H1 (cell line): ENCODE measurements at regions not wholly inside any gene's neighbourhood (a gene's known extent, or its start where the extent isn't known, plus 50 kb on each side); places are given as distances from the start of the nearest gene placed in this dataset.

Source experiments
- CTCF ChIA-PET: fragments of 300-600 bp; sonication (Branson Sonifier 250); formaldehyde crosslinking; loops from one replicate; lab custom pipeline; 2021; ENCODE audit not compliant: partially characterized antibody; lab: Charles Lee
- POLR2A ChIA-PET: fragments of 300-600 bp; sonication (Branson Sonifier 250); formaldehyde crosslinking; loops from one replicate; lab custom pipeline; 2021; ENCODE audit warnings: inconsistent platforms; ENCODE audit not compliant: partially characterized antibody; lab: Charles Lee
- DNase-seq, 2 experiments: peaks; one replicate each; pipeline versions ENCODE4 v3.0.0 to v3.0.0-alpha.2; 2010 to 2022; ENCODE audit warnings: low spot score in 2 of 2, low read depth in 1 of 2, mixed read lengths in 1 of 2
- FAIRE-seq: peaks from 2 replicates; lab custom pipeline; 2011; peaks lifted over from hg19 to GRCh38; lab: Jason Lieb, UNC
- H2AFZ ChIP-seq: 2 replicates; pipeline ENCODE4 v1.8.1; 2012; ENCODE audit warnings: low read length, inconsistent platforms
- H2AK5ac ChIP-seq: 2 replicates; pipeline ENCODE4 v1.6.1; 2013; ENCODE audit warnings: low read depth, low read length
- H2BK120ac ChIP-seq: replicated peaks from 2 replicates; pipeline ENCODE3; 2013; ENCODE audit warnings: low read depth, low read length, inconsistent platforms
- H2BK12ac ChIP-seq: 2 replicates; pipeline ENCODE4 v1.6.1; 2013; ENCODE audit warnings: low read depth, low read length
- H2BK15ac ChIP-seq: 2 replicates; pipeline ENCODE4 v1.6.1; 2013; ENCODE audit warnings: low read length
- H2BK20ac ChIP-seq: 2 replicates; pipeline ENCODE4 v1.6.1; 2013; ENCODE audit warnings: low read length
- H2BK5ac ChIP-seq: 2 replicates; pipeline ENCODE4 v1.6.1; 2013; ENCODE audit warnings: low read depth, low read length
- H3K14ac ChIP-seq: 2 replicates; pipeline ENCODE4 v1.6.1; 2013; ENCODE audit warnings: inconsistent platforms; ENCODE audit not compliant: insufficient read length
- H3K18ac ChIP-seq: 2 replicates; pipeline ENCODE4 v1.6.1; 2013; ENCODE audit warnings: low read length; ENCODE audit errors: extremely low read depth
- H3K23ac ChIP-seq: 2 replicates; pipeline ENCODE4 v1.6.1; 2013; ENCODE audit warnings: inconsistent platforms; ENCODE audit not compliant: insufficient read length
- H3K23me2 ChIP-seq: 2 replicates; pipeline ENCODE4 v1.6.1; 2013; ENCODE audit warnings: low read depth, low read length
- H3K27ac ChIP-seq: 2 replicates; pipeline ENCODE4 v1.6.1; 2011; ENCODE audit warnings: low read depth, low read length, inconsistent platforms
- H3K27me3 ChIP-seq, 4 experiments: replicated peaks in 1 of 4; 1 replicate in 1 of 4; 2 replicates in 3 of 4; pipeline versions ENCODE4 v1.6.1 to v1.8.1; 2011 to 2013; ENCODE audit warnings: low read length in 3 of 4, mild to moderate bottlenecking in 3 of 4, inconsistent platforms in 2 of 4, mixed read lengths in 2 of 4, moderate library complexity in 1 of 4; ENCODE audit not compliant: control insufficient read depth in 3 of 4, insufficient read depth in 3 of 4; ENCODE audit errors: extremely low read depth in 1 of 4
- H3K36me3 ChIP-seq, 4 experiments: 2 replicates each; pipeline versions ENCODE4 v1.6.1 to v1.8.1; 2011 to 2013; ENCODE audit warnings: mild to moderate bottlenecking in 4 of 4, low read length in 3 of 4, moderate library complexity in 2 of 4, control low read depth in 1 of 4, inconsistent platforms in 1 of 4; ENCODE audit not compliant: insufficient read depth in 4 of 4, control insufficient read depth in 2 of 4
- H3K4ac ChIP-seq: replicated peaks from 2 replicates; pipeline ENCODE3; 2013; ENCODE audit warnings: low read length, low read depth, mixed read lengths, inconsistent platforms; ENCODE audit not compliant: insufficient read length
- H3K4me1 ChIP-seq, 4 experiments: replicated peaks in 1 of 4; 1 replicate in 1 of 4; 2 replicates in 3 of 4; pipeline versions ENCODE4 v1.6.1 to v1.8.1; 2011 to 2013; ENCODE audit warnings: low read length in 3 of 4, inconsistent platforms in 2 of 4, mixed read lengths in 1 of 4; ENCODE audit not compliant: insufficient read depth in 4 of 4, control insufficient read depth in 3 of 4
- H3K4me2 ChIP-seq, 2 experiments: 2 replicates each; pipeline versions ENCODE4 v1.6.1 to v1.8.1; 2011 to 2013; ENCODE audit warnings: low read depth in 2 of 2, low read length in 2 of 2, control low read depth in 1 of 2, inconsistent platforms in 1 of 2, mild to moderate bottlenecking in 1 of 2; ENCODE audit not compliant: insufficient read depth in 1 of 2
- H3K4me3 ChIP-seq, 4 experiments: fragments of 200-600, 300-600 bp in 1 of 4; sonication (generic), shearing (Covaris generic), sonication (Bioruptor Twin) in 1 of 4; 2 replicates each; pipeline versions ENCODE4 v1.5.1 to v1.8.1; 2011 to 2016; ENCODE audit warnings: low read length in 4 of 4, low read depth in 3 of 4, control low read depth in 2 of 4, inconsistent platforms in 2 of 4, mild to moderate bottlenecking in 2 of 4, mixed read lengths in 1 of 4, moderate library complexity in 1 of 4; ENCODE audit not compliant: insufficient read depth in 2 of 4; ENCODE audit errors: extremely low read depth in 1 of 4
- H3K56ac ChIP-seq: replicated peaks from 2 replicates; pipeline ENCODE3; 2013; ENCODE audit warnings: low read depth, mild to moderate bottlenecking, mixed read lengths, low read length, inconsistent platforms; ENCODE audit not compliant: insufficient read length
- H3K79me1 ChIP-seq: 2 replicates; pipeline ENCODE4 v1.6.1; 2013; ENCODE audit warnings: low read depth, low read length, control low read depth
- H3K79me2 ChIP-seq, 2 experiments: 2 replicates each; pipeline versions ENCODE4 v1.6.1 to v1.8.1; 2012 to 2013; ENCODE audit warnings: low read length in 2 of 2, mild to moderate bottlenecking in 2 of 2, inconsistent platforms in 1 of 2; ENCODE audit not compliant: insufficient read depth in 2 of 2, control insufficient read depth in 1 of 2
- H3K9ac ChIP-seq, 4 experiments: replicated peaks in 1 of 4; 1 replicate in 1 of 4; 2 replicates in 3 of 4; pipeline versions ENCODE4 v1.6.1 to v1.8.1; 2011 to 2013; ENCODE audit warnings: low read depth in 3 of 4, low read length in 3 of 4, control low read depth in 2 of 4, mild to moderate bottlenecking in 2 of 4, moderate library complexity in 2 of 4, inconsistent platforms in 1 of 4; ENCODE audit errors: extremely low read depth in 1 of 4
- H3K9me3 ChIP-seq, 2 experiments: 2 replicates each; pipeline versions ENCODE4 v1.6.1 to v1.8.1; 2012 to 2013; ENCODE audit warnings: mild to moderate bottlenecking in 2 of 2, moderate library complexity in 2 of 2, control low read depth in 1 of 2, inconsistent platforms in 1 of 2, low read depth in 1 of 2, low read length in 1 of 2, mixed read lengths in 1 of 2; ENCODE audit not compliant: insufficient read depth in 2 of 2
- H4K20me1 ChIP-seq, 2 experiments: replicated peaks in 1 of 2; 2 replicates each; pipeline versions ENCODE3 to v1.8.1; 2011 to 2013; ENCODE audit warnings: inconsistent platforms in 2 of 2, low read length in 2 of 2, mild to moderate bottlenecking in 1 of 2; ENCODE audit not compliant: insufficient read depth in 2 of 2, control insufficient read depth in 1 of 2
- H4K5ac ChIP-seq: 2 replicates; pipeline ENCODE4 v1.6.1; 2013; ENCODE audit warnings: low read length, low read depth, mixed read lengths, inconsistent platforms; ENCODE audit not compliant: insufficient read length
- H4K8ac ChIP-seq: 2 replicates; pipeline ENCODE4 v1.8.0; 2013; ENCODE audit warnings: mild to moderate bottlenecking, moderate library complexity, low read length, inconsistent platforms; ENCODE audit not compliant: insufficient read depth; ENCODE audit errors: extremely low read depth
- H4K91ac ChIP-seq: replicated peaks from 2 replicates; pipeline ENCODE3; 2013; ENCODE audit warnings: low read length, mixed read lengths, inconsistent platforms; ENCODE audit not compliant: insufficient read length
- ATF2 ChIP-seq: IDR thresholded peaks from 2 replicates; pipeline ENCODE4 v1.6.1; 2012; ENCODE audit warnings: low read length, inconsistent platforms
- CBX5 ChIP-seq: fragments of 300-800, 300-1000 bp; sonication (generic); IDR thresholded peaks from 2 replicates; pipeline ENCODE4 v1.7.1; 2016; ENCODE audit warnings: antibody characterized with exemption, low read length, low read depth
- GABPA ChIP-seq: IDR thresholded peaks from 2 replicates; pipeline ENCODE4 v1.6.1; 2011; ENCODE audit warnings: mild to moderate bottlenecking, low read length, moderate library complexity, borderline replicate concordance; ENCODE audit not compliant: insufficient read depth
- KDM1A ChIP-seq: fragments of 200-600, 300-600 bp; sonication (generic); IDR thresholded peaks from 2 replicates; pipeline ENCODE4 v1.7.1; 2016; ENCODE audit warnings: mild to moderate bottlenecking, low read length, borderline replicate concordance
- MAFK ChIP-seq: IDR thresholded peaks from 2 replicates; pipeline ENCODE4 v1.6.1; 2012; ENCODE audit warnings: low read depth, mild to moderate bottlenecking, improper control_type of control experiment, low read length
- TBP ChIP-seq: IDR thresholded peaks from 2 replicates; pipeline ENCODE4 v1.6.1; 2011; ENCODE audit warnings: low read depth, low read length, improper control_type of control experiment
- TEAD4 ChIP-seq: IDR thresholded peaks from 2 replicates; pipeline ENCODE4 v1.6.1; 2012; ENCODE audit warnings: low read depth, low read length, inconsistent platforms, mixed read lengths
- WGBS, 2 experiments: shearing (Covaris generic) in 1 of 2; methylation state at CpG; one replicate each; pipeline versions ENCODE4 v1.1.6 to v1.1.7; 2013 to 2015; ENCODE audit warnings: low lambda C conversion rate in 2 of 2, mixed read lengths in 2 of 2, inconsistent platforms in 1 of 2, low coverage in 1 of 2, missing lambda C conversion rate in 1 of 2; ENCODE audit not compliant: insufficient replicate concordance in 2 of 2, insufficient coverage in 1 of 2, insufficient read length in 1 of 2; ENCODE audit errors: extremely low coverage in 1 of 2, missing lambda C conversion rate in 1 of 2; 5-methylcytosine and 5-hydroxymethylcytosine counted together
- TF ChIP-seq, protein P1 (sequence below): IDR thresholded peaks from 2 replicates; pipeline ENCODE4 v1.6.1; 2011; ENCODE audit warnings: low read depth, mild to moderate bottlenecking, low read length; ENCODE audit not compliant: insufficient read depth
- TF ChIP-seq, protein P2 (sequence below): IDR thresholded peaks from 2 replicates; pipeline ENCODE4 v1.6.1; 2012; ENCODE audit warnings: inconsistent platforms

DNA sequence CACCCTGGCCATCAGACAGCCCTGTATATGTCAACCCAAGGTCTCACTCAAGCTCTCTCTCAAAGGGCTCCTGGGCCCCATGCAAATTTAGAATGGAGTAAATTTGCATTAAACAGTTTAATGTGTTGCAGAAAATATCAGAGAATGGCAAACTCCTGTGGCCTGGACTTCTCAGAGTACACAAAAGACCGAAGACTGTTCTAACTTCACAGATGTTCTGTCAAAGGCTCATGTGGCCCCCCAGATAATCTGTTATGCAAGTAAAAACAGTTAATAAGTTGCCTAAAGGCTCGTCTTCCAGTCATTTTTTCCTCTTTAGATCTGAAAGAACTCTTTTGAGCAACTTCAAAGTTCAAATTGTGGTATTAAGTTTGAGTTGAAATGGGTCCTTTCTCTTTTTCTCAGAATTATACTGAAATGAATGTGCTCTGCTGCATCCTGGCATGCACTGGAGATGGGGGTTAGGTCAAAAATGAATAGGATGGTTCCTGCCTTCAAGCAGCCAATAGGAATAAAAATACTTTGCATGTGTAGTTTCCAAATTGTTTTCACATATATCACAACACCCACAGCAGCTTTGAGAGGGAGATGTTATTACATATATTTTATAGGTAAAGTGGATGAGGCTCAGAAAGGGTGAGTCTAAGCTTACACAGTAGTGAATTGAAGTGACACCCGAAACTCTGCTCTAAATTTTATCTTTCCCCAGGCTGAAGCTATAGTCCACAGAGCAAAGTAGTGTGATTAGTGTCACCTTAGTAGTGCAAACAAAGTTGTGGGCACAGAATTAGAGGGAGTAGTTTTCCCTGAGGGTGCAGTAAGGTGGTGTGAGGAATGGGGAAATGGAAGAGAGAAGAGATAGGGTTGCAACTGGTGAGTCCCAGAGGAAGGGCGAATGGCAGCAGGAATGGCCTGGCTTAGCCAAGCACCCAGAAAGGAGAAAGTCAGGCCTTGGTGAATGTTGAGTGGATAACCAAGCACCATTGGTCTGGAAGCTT lies 205.0 kb upstream of the RFC3 start:
- Histone ChIP-seq H2AFZ (no peak overlapping the region; the same call in 1 of the 2 replicates), H3K27ac (no peak overlapping the region), H3K79me1 (no peaks in the 10 kb centered on the region), H3K23ac (no peak overlapping the region), H3K4me2 (no peak overlapping the region), H3K4ac (no peak overlapping the region), H2AK5ac (no peak overlapping the region), H2BK15ac (no peak overlapping the region), H3K56ac (no peak overlapping the region), H2BK20ac (no peak overlapping the region), H3K27me3 (no peaks in the 10 kb centered on the region), H3K79me2 (no peaks in the 10 kb centered on the region), H3K14ac (no peak overlapping the region), H4K91ac (no peak overlapping the region), H4K20me1 (no peaks in the 10 kb centered on the region), H3K36me3 (no peaks in the 10 kb centered on the region), H3K9me3 (no peaks in the 10 kb centered on the region), H4K8ac (no peak overlapping the region), H4K5ac (no peak overlapping the region), H3K18ac (no peak overlapping the region), H2BK120ac (no peak overlapping the region), H2BK12ac (no peak overlapping the region), H3K4me1 (peaks cover 0 to 5% (median 4%) of the 10 kb centered on the region in 4 experiments; a peak in 2 of 7 replicates), H3K9ac (no peak overlapping the region), H2BK5ac (no peak overlapping the region), H3K23me2 (no peaks in the 10 kb centered on the region), H3K4me3 (no peak overlapping the region)
- CTCF ChIA-PET, result interaction anchor here (0.8 to 1.5 kb wide), 4 partner anchors 13 to 111 kb away, joined by 3 to 4 read pairs (median 3); no protein-coding TSS in a partner anchor
- DNase-seq (no peak), FAIRE-seq (no peak)
- 83% methylated on average over 4 of the region's 4 CpGs; no CpG with 5 or more reads in 1 of the 2 experiments for WGBS, 2 experiments
- POLR2A ChIA-PET, result no interaction called here
- TF ChIP-seq, protein P1, sequence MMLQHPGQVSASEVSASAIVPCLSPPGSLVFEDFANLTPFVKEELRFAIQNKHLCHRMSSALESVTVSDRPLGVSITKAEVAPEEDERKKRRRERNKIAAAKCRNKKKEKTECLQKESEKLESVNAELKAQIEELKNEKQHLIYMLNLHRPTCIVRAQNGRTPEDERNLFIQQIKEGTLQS, result no peak
- TF ChIP-seq TBP, result no peak
- TF ChIP-seq KDM1A, result no peak
- TF ChIP-seq TEAD4, result no peak
- TF ChIP-seq ATF2, result no peak
- TF ChIP-seq MAFK, result no peak
- TF ChIP-seq, protein P2, sequence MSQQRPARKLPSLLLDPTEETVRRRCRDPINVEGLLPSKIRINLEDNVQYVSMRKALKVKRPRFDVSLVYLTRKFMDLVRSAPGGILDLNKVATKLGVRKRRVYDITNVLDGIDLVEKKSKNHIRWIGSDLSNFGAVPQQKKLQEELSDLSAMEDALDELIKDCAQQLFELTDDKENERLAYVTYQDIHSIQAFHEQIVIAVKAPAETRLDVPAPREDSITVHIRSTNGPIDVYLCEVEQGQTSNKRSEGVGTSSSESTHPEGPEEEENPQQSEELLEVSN, result no peak
- TF ChIP-seq GABPA, result no peak
- TF ChIP-seq CBX5, result no peak
